OCI-LY3 (cell line): ENCODE measurements at regions not wholly inside any gene's neighbourhood (a gene's known extent, or its start where the extent isn't known, plus 50 kb on each side); places are given as distances from the start of the nearest gene placed in this dataset.

ENCODE experiments used
- H2AFZ ChIP-seq: fragments of 200-600, 300-600 bp; shearing (Covaris generic); 2 replicates; pipeline ENCODE4 v1.6.0; 2014; ENCODE audit warnings: antibody characterized with exemption, low read depth, low read length
- H3K27ac ChIP-seq: fragments of 200-600, 300-600 bp; sonication (generic); 2 replicates; pipeline ENCODE4 v1.5.1; 2014; ENCODE audit warnings: mild to moderate bottlenecking, low read length, moderate library complexity, mixed read lengths
- H3K27me3 ChIP-seq: fragments of 200-600, 300-600 bp; sonication (generic); 2 replicates; pipeline ENCODE4 v1.6.1; 2014; ENCODE audit warnings: low read depth, low read length, mixed read lengths
- H3K36me3 ChIP-seq: fragments of 200-600, 300-600 bp; sonication (generic); replicated peaks from 2 replicates; pipeline ENCODE3; 2014; ENCODE audit warnings: low read depth, low read length, mixed read lengths
- H3K4me1 ChIP-seq: fragments of 300-600, 200-600 bp; sonication (generic); 2 replicates; pipeline ENCODE4 v1.6.1; 2014; ENCODE audit warnings: low read length, mixed read lengths
- H3K4me2 ChIP-seq: fragments of 200-600, 300-600 bp; sonication (generic); 2 replicates; pipeline ENCODE4 v1.6.1; 2014; ENCODE audit warnings: low read length, mixed read lengths
- H3K4me3 ChIP-seq: fragments of 300-600, 200-600 bp; sonication (generic); 2 replicates; pipeline ENCODE4 v1.5.1; 2014; ENCODE audit warnings: antibody characterized with exemption, mild to moderate bottlenecking, low read length, moderate library complexity
- H3K79me2 ChIP-seq: fragments of 300-600, 200-600 bp; shearing (Covaris generic); 2 replicates; pipeline ENCODE4 v1.6.1; 2014; ENCODE audit warnings: mild to moderate bottlenecking, low read length, mixed read lengths
- H3K9ac ChIP-seq: fragments of 300-600, 200-600 bp; shearing (Covaris generic); 2 replicates; pipeline ENCODE4 v1.6.0; 2014; ENCODE audit warnings: mild to moderate bottlenecking, low read length, moderate library complexity
- H3K9me3 ChIP-seq: fragments of 200-600, 300-600 bp; shearing (Covaris generic); 2 replicates; pipeline ENCODE4 v1.6.1; 2014; ENCODE audit warnings: low read length, mixed read lengths; ENCODE audit not compliant: insufficient read depth
- H4K20me1 ChIP-seq: fragments of 200-600, 300-600 bp; sonication (generic); 2 replicates; pipeline ENCODE4 v1.6.1; 2016; ENCODE audit warnings: low read length, mixed read lengths; ENCODE audit not compliant: insufficient read depth
- EZH2phosphoT487 ChIP-seq: fragments of 200-600 bp; shearing (Covaris generic); IDR thresholded peaks from 2 replicates; pipeline ENCODE4 v1.6.1; 2018; ENCODE audit warnings: antibody characterized with exemption, mixed run types, low read depth
- TF ChIP-seq, protein P1 (sequence below): fragments of 200-600, 300-600 bp; sonication (generic); IDR thresholded peaks from 2 replicates; pipeline ENCODE4 v1.5.1; 2014; ENCODE audit warnings: antibody characterized with exemption, low read length, low read depth

DNA sequence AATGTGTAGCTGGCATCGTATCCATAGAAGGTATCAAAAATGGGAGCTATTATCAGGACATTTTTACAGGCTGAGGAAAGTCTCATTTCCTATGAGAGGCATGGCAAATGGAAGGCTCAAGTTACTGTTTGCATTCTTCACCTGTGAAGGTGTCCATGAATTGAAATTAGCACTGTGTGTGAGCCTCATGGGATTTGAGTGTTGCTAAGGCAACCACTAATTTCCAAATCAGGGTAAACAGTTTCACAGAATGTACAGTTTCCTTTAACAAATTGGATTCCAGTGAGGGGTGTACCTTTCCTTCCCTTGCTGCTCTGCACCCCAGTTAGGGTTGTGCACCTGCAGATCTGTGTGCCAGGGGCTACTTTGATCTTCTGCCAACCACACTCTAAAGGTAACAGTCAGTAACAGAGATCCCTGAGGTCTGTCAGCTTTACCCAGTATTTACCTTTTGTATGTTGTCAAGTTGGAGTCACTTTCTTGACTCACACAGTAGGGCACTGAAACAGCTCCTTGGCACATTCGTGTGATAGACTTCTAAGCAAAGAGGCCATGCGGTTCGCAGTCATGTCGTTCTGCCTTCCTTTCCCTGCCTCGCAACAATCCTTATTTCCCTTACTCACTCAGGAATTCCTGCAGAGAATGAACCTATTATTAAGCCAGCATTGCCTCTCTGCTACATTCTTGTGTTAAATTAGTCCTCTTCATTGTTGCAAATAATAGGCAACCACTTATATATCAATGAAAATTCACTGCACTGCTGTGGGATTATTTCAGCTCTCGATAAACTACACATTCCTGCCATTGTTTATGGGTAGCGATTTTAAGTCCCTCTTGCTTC is 129.8 kb upstream of the GBE1 start:
- no peak overlapping the region for H3K4me3 ChIP-seq
- H2AFZ ChIP-seq = no peak overlapping the region
- no peaks in the 10 kb centered on the region for H3K4me1 ChIP-seq
- TF ChIP-seq, protein P1, sequence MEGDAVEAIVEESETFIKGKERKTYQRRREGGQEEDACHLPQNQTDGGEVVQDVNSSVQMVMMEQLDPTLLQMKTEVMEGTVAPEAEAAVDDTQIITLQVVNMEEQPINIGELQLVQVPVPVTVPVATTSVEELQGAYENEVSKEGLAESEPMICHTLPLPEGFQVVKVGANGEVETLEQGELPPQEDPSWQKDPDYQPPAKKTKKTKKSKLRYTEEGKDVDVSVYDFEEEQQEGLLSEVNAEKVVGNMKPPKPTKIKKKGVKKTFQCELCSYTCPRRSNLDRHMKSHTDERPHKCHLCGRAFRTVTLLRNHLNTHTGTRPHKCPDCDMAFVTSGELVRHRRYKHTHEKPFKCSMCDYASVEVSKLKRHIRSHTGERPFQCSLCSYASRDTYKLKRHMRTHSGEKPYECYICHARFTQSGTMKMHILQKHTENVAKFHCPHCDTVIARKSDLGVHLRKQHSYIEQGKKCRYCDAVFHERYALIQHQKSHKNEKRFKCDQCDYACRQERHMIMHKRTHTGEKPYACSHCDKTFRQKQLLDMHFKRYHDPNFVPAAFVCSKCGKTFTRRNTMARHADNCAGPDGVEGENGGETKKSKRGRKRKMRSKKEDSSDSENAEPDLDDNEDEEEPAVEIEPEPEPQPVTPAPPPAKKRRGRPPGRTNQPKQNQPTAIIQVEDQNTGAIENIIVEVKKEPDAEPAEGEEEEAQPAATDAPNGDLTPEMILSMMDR = no peak
- no peak for TF ChIP-seq EZH2phosphoT487
- H4K20me1 ChIP-seq = no peaks in the 10 kb centered on the region
- H3K9ac ChIP-seq = no peak overlapping the region
- no peaks in the 10 kb centered on the region for H3K79me2 ChIP-seq
- no peaks in the 10 kb centered on the region for H3K9me3 ChIP-seq
- H3K27ac ChIP-seq = no peak overlapping the region
- H3K27me3 ChIP-seq = no peaks in the 10 kb centered on the region
- no peak overlapping the region for H3K4me2 ChIP-seq
- no peaks in the 10 kb centered on the region for H3K36me3 ChIP-seq

- Histone ChIP-seq H3K27me3 (no peaks in the 10 kb centered on the region), H3K27ac (no peak overlapping the region), H3K4me2 (no peak overlapping the region), H2AFZ (no peak overlapping the region), H3K4me1 (no peaks in the 10 kb centered on the region), H4K20me1 (no peaks in the 10 kb centered on the region), H3K79me2 (no peaks in the 10 kb centered on the region), H3K9me3 (no peaks in the 10 kb centered on the region), H3K9ac (no peak overlapping the region), H3K36me3 (no peaks in the 10 kb centered on the region), H3K4me3 (no peak overlapping the region)
- TF ChIP-seq, protein P1 = no peak
- no peak for TF ChIP-seq EZH2phosphoT487
These were observed 127.6 kb upstream of the GBE1 start for GRCh38 chr3:81888914-81889557.

DNA sequence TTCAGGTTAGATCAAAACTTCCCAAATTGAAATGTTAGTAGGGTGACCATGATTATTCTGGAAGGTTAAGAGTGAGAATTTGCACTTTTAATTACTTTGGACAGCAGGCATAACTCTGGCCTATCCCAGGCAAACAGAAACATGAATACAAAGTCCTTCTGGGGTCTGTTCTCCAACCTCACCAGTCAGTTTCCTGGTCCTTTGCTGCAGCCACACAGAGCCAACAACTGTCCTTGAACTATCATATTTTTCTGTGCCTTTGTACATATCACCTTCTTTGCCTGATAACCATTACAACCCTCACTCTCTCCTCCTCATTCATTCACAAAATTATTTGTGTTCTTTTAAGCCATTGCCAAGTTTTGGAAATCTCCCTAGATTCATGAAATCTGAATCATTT is 126.0 kb upstream of the GBE1 start:
- no peaks in the 10 kb centered on the region for H3K36me3 ChIP-seq
- H3K27me3 ChIP-seq = no peaks in the 10 kb centered on the region
- no peaks in the 10 kb centered on the region for H3K9me3 ChIP-seq
- no peak overlapping the region for H3K4me3 ChIP-seq
- no peak overlapping the region for H3K4me2 ChIP-seq
- H3K79me2 ChIP-seq = no peaks in the 10 kb centered on the region
- no peak overlapping the region for H2AFZ ChIP-seq
- H3K27ac ChIP-seq = no peak overlapping the region
- H4K20me1 ChIP-seq = no peaks in the 10 kb centered on the region
- no peak overlapping the region for H3K9ac ChIP-seq
- no peak for TF ChIP-seq EZH2phosphoT487
- TF ChIP-seq, protein P1 = no peak
- H3K4me1 ChIP-seq = no peaks in the 10 kb centered on the region

DNA sequence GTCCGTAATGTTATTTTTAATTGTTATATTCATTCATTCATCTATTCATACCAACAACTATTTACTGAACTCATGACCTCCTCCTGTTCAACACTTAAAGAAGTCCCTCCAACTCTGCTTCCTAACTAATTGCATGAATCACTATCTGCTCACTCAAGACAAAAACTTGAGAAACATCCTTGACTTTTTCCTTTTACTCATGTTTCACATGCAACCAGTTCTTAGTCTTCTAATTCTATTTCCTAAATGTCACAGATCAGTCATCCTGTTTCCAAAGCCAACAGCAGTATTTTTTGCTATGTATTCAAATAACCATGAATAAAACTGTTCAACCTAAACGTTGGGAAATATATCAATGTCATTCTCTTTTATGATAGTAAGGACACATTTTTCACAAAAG is 124.6 kb upstream of the GBE1 start:
- no peak overlapping the region for H3K9ac ChIP-seq
- H2AFZ ChIP-seq = no peak overlapping the region
- no peaks in the 10 kb centered on the region for H4K20me1 ChIP-seq
- no peaks in the 10 kb centered on the region for H3K4me1 ChIP-seq
- no peaks in the 10 kb centered on the region for H3K36me3 ChIP-seq
- H3K27ac ChIP-seq = no peak overlapping the region
- no peak overlapping the region for H3K4me2 ChIP-seq
- no peaks in the 10 kb centered on the region for H3K9me3 ChIP-seq
- H3K79me2 ChIP-seq = no peaks in the 10 kb centered on the region
- H3K27me3 ChIP-seq = no peaks in the 10 kb centered on the region
- no peak for TF ChIP-seq EZH2phosphoT487
- TF ChIP-seq, protein P1 = no peak
- no peak overlapping the region for H3K4me3 ChIP-seq
